ENCODE measurements at regions not wholly inside any gene's neighbourhood (a gene's known extent, or its start where the extent isn't known, plus 50 kb on each side); places are given as distances from the start of the nearest gene placed in this dataset.

DNA sequence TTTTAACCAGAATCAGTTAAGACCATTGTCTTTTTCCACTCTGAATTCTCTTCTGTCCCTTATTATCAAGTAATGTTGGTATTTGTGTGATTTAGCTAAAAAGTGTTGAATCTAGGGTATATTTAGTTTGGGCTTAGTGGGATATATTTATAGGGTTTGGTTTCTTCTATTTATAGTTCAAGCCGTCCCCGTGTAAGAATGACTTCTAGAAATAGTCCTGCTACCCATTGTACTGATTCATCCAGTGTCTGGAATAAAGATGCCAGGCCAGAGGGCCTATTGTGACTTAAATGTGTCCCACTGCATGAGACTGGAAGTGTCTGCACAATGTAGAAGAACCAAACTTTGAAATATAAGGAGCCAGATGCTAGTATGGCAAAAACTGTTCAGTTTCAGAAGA is 364.8 kb downstream of the TNS1 start:
- intact Hi-C loops (cut with micrococcal nuclease; ENCODE audit: unreplicated experiment) = no loop called here
- H3K9me3 ChIP-seq (ENCODE audit: low read length) = no peaks in the 10 kb centered on the region
- DNase-seq (ENCODE audit: low spot score) = no peak
- in situ Hi-C loops (cut with HindIII; ENCODE audit: extremely low pct_ligation_motif_present, low pct_unique_long_range_greater_than_20kb) = no loop called here
- H3K4me2 ChIP-seq (ENCODE audit: low read depth, low read length) = no peak overlapping the region
- H3K9ac ChIP-seq (ENCODE audit: insufficient read depth, low read depth, low read length) = no peak overlapping the region
- peaks cover 0 to 12% of the 10 kb centered on the region in 2 experiments; a peak in 2 of 5 replicates for H3K27me3 ChIP-seq (ENCODE audit: control insufficient read depth in 1 of 2, insufficient read depth in 2 of 2, low read length in 2 of 2)
- H3K4me3 ChIP-seq (replicated peaks in 1 of 3; ENCODE audit: insufficient read depth in 1 of 3, low read depth in 2 of 3, low read length in 3 of 3) = no peak overlapping the region
- H3K79me2 ChIP-seq (ENCODE audit: insufficient read depth, low read length) = no peaks in the 10 kb centered on the region
- no peaks in the 10 kb centered on the region for H3K36me3 ChIP-seq (replicated peaks in 1 of 2; ENCODE audit: control insufficient read depth in 1 of 2, insufficient read depth in 2 of 2, low read length in 2 of 2)
- H2AFZ ChIP-seq (ENCODE audit: low read length) = no peak overlapping the region
- ChIA-PET POLR2A (no interaction called here), CTCF (ENCODE audit: low intra/inter-chr PET ratio, low total read pairs) (no interaction called here)
- ATAC-seq = no peak
- H3K27ac ChIP-seq (ENCODE audit: extremely low read length, insufficient read depth, low read length) = no peak overlapping the region
- no peaks in the 10 kb centered on the region for H4K20me1 ChIP-seq (ENCODE audit: insufficient read depth, low read length)
- WGBS (ENCODE audit: low lambda C conversion rate) = 42% methylated on average over 2 of the region's 2 CpGs
- H3K4me1 ChIP-seq (ENCODE audit: insufficient read depth, low read length) = no peaks in the 10 kb centered on the region
- no peak for FAIRE-seq
- no TSS peak for BruUV-seq (replicated peaks)
- TF ChIP-seq PITX1 (CRISPR knock-in tag; IDR thresholded peaks at IDR 0.05) (no peak), BORCS8-MEF2B (CRISPR knock-in tag; IDR thresholded peaks at IDR 0.05) (no peak), REPIN1 (CRISPR knock-in tag; IDR thresholded peaks at IDR 0.05; ENCODE audit: borderline replicate concordance, low read depth) (no peak), ISL2 (CRISPR knock-in tag; IDR thresholded peaks at IDR 0.05) (no peak), ZFP36L1 (CRISPR knock-in tag; IDR thresholded peaks at IDR 0.05) (no peak)
- TF ChIP-seq, protein P1, sequence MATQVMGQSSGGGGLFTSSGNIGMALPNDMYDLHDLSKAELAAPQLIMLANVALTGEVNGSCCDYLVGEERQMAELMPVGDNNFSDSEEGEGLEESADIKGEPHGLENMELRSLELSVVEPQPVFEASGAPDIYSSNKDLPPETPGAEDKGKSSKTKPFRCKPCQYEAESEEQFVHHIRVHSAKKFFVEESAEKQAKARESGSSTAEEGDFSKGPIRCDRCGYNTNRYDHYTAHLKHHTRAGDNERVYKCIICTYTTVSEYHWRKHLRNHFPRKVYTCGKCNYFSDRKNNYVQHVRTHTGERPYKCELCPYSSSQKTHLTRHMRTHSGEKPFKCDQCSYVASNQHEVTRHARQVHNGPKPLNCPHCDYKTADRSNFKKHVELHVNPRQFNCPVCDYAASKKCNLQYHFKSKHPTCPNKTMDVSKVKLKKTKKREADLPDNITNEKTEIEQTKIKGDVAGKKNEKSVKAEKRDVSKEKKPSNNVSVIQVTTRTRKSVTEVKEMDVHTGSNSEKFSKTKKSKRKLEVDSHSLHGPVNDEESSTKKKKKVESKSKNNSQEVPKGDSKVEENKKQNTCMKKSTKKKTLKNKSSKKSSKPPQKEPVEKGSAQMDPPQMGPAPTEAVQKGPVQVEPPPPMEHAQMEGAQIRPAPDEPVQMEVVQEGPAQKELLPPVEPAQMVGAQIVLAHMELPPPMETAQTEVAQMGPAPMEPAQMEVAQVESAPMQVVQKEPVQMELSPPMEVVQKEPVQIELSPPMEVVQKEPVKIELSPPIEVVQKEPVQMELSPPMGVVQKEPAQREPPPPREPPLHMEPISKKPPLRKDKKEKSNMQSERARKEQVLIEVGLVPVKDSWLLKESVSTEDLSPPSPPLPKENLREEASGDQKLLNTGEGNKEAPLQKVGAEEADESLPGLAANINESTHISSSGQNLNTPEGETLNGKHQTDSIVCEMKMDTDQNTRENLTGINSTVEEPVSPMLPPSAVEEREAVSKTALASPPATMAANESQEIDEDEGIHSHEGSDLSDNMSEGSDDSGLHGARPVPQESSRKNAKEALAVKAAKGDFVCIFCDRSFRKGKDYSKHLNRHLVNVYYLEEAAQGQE (IDR thresholded peaks at IDR 0.05; ENCODE audit: borderline replicate concordance in 1 of 2, low read depth in 1 of 2, low read length in 2 of 2) = no peak
- TF ChIP-seq, protein P2, sequence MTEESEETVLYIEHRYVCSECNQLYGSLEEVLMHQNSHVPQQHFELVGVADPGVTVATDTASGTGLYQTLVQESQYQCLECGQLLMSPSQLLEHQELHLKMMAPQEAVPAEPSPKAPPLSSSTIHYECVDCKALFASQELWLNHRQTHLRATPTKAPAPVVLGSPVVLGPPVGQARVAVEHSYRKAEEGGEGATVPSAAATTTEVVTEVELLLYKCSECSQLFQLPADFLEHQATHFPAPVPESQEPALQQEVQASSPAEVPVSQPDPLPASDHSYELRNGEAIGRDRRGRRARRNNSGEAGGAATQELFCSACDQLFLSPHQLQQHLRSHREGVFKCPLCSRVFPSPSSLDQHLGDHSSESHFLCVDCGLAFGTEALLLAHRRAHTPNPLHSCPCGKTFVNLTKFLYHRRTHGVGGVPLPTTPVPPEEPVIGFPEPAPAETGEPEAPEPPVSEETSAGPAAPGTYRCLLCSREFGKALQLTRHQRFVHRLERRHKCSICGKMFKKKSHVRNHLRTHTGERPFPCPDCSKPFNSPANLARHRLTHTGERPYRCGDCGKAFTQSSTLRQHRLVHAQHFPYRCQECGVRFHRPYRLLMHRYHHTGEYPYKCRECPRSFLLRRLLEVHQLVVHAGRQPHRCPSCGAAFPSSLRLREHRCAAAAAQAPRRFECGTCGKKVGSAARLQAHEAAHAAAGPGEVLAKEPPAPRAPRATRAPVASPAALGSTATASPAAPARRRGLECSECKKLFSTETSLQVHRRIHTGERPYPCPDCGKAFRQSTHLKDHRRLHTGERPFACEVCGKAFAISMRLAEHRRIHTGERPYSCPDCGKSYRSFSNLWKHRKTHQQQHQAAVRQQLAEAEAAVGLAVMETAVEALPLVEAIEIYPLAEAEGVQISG (CRISPR knock-in tag; IDR thresholded peaks at IDR 0.05) = no peak
